D721Med (cell line): ENCODE measurements at regions not wholly inside any gene's neighbourhood (a gene's known extent, or its start where the extent isn't known, plus 50 kb on each side); places are given as distances from the start of the nearest gene placed in this dataset.
"Not testable (repeated sequence)": the region's sequence is repeated elsewhere in the genome, so short reads cannot be mapped to it uniquely, and the experiment has no call there.

Experiments
- DNase-seq: peaks from one replicate; pipeline ENCODE4 v3.0.0; 2011; ENCODE audit warnings: low spot score; ENCODE audit not compliant: insufficient read length
- FAIRE-seq: peaks from 2 replicates; lab custom pipeline; 2011; peaks lifted over from hg19 to GRCh38; lab: Jason Lieb, UNC
- TF ChIP-seq, protein P1 (sequence below): IDR thresholded peaks from 2 replicates; pipeline ENCODE4 v1.5.1; 2012; ENCODE audit warnings: mild to moderate bottlenecking, control low read depth; ENCODE audit not compliant: insufficient read depth; ENCODE audit errors: missing control alignments

DNA sequence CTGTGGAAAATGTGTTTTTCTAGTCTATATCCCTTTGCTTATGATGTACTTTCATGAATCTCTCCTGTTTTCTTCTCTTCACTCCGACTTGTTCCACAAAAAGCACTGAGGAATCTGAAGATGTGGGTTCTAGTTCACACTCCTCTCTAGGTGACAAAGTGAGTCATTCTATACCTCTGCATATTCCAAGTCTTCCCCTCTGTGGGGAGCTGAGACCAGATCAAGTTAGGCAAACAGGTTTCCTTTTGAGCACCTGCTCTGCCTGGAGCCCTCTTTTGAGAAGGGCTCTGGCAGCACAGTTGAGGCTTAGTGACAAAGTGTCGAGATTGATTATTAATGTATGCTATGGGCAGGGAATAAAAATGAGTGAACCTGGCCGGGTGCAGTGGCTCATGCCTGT lies 82.4 kb upstream of the VGLL4 start:
- no peak for FAIRE-seq
- TF ChIP-seq, protein P1, sequence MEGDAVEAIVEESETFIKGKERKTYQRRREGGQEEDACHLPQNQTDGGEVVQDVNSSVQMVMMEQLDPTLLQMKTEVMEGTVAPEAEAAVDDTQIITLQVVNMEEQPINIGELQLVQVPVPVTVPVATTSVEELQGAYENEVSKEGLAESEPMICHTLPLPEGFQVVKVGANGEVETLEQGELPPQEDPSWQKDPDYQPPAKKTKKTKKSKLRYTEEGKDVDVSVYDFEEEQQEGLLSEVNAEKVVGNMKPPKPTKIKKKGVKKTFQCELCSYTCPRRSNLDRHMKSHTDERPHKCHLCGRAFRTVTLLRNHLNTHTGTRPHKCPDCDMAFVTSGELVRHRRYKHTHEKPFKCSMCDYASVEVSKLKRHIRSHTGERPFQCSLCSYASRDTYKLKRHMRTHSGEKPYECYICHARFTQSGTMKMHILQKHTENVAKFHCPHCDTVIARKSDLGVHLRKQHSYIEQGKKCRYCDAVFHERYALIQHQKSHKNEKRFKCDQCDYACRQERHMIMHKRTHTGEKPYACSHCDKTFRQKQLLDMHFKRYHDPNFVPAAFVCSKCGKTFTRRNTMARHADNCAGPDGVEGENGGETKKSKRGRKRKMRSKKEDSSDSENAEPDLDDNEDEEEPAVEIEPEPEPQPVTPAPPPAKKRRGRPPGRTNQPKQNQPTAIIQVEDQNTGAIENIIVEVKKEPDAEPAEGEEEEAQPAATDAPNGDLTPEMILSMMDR = no peak

DNA sequence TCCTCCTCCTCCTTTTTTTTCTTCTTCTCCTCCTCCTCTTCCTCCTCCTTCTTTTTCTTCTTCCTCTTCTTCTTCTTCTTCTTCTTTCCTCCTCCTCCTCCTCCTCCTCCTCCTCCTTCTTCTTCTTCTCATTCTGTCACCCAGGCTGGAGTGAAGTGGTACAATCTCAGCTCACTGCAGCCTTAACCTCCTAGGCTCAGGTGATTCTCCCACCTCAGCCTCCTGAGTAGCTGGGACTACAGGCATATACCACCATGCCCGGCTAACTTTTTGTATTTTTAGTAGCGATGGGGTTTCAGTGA lies 81.6 kb upstream of the VGLL4 start:
- FAIRE-seq, DNase-seq: not testable (repeated sequence)

More for the DNA sequence above, 82.4 kb upstream of the VGLL4 start:
- no peak for DNase-seq

DNA sequence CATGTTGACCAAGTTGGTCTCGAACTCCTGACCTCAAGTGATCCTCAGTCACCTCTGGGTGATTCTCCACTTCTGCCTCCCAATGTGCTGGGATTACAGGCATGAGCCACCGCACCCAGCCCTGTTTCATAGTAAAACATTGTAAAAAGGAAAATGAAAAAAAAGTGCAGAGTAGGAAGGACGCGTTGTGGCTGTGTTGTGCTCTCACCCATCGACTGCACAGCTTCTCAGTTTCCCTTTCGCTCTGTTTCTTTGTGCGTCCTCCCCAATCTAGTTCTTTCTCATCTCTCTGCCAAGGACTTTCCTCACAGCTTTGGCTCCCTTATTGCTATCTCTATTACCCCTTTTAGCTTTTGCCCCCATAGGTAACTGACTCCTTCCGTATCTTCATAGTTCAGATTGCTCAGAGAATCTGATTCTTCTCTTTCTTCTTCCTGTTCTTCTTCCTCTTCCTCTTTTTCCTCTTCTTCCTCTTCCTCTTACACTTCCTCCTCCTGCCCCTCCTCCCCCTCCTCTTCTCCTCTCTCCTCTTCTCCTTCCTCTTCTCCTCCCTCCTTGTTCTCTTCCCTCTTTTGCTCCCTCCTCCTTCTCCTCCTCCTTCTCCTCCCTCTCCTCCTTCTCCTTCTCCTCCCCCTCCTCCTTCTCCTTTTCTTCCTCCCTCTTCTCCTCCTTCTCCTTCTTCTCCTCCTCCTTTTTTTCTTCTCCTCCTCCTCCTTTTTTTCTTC lies 81.1 kb upstream of the VGLL4 start:
- TF ChIP-seq, protein P1 = no peak
- FAIRE-seq (no peak), DNase-seq (no peak)

DNA sequence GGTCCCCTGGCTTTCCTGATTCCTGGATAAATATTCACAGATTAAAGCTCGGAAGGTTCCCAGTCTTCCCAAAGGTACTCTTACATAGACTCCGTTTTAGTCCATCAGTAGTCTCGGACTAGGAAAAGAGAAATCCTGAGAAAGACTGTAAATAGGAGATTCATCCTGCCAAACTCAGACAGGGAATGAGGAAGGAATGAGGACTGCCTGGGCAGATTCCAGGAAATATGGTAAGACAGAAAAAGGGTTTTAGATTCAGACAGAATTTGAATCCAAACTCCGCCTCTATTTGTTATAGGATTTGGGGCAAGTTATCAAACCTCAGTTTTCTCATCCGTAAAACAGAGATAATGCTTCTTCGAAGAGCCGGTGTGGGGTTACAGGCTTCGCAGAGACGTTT lies 77.8 kb upstream of the VGLL4 start:
- DNase-seq (no peak), FAIRE-seq (no peak)
- TF ChIP-seq, protein P1 = no peak

DNA sequence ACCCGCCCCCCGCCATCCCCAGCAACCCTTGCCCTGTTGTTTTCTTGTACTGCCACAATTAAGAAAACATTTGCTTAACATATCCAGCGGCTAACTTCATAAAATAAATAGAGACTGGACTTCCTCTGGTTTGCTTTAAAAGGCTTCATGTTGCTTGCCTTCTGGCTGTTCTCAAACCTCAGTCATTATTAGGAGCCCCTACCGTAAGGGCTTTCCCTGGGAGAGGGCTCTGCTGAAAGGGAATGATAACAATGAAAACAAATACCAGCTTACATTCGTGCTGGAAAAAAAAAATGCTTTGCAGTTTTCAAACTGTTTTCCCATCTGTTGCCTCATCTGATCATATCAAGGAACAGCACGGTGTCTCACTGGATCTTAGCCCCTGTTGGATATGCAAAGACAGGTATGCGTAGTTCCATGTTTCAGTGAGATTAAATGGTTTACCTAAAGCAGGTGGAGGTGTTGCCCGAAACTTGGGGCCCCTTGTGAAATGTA lies 77.2 kb upstream of the VGLL4 start:
- DNase-seq (no peak), FAIRE-seq (no peak)
- TF ChIP-seq, protein P1 = no peak

DNA sequence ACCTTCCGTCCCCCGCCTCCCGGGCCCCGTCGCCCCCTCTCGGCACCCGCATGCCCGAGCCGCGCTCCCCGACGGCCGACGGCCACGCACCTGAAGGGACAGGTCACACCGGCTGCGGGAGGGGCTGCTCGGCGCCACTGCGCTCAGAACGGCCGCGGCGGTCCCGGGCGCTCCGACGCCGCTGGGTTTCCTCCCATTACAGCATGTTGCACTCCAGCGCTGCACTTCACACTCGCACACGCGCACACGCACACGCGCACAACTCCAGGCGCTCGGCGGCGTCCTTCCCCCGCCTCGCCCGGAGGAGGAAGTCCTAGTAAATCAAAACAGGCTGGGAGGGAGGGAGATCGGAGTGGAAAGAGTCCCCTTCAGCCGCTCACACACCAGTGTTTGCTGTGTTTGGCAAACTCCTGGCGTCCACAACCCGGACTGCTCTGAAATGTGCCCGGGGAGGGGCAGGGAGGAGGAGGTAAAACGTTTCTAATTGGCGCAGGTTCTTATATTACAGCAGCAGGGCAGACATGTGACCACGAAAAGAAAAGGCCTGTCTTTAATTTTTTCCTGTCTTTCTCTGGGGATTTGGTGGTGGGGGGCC lies 76.7 kb upstream of the VGLL4 start:
- FAIRE-seq (no peak), DNase-seq (no peak)
- TF ChIP-seq, protein P1 = no peak

DNA sequence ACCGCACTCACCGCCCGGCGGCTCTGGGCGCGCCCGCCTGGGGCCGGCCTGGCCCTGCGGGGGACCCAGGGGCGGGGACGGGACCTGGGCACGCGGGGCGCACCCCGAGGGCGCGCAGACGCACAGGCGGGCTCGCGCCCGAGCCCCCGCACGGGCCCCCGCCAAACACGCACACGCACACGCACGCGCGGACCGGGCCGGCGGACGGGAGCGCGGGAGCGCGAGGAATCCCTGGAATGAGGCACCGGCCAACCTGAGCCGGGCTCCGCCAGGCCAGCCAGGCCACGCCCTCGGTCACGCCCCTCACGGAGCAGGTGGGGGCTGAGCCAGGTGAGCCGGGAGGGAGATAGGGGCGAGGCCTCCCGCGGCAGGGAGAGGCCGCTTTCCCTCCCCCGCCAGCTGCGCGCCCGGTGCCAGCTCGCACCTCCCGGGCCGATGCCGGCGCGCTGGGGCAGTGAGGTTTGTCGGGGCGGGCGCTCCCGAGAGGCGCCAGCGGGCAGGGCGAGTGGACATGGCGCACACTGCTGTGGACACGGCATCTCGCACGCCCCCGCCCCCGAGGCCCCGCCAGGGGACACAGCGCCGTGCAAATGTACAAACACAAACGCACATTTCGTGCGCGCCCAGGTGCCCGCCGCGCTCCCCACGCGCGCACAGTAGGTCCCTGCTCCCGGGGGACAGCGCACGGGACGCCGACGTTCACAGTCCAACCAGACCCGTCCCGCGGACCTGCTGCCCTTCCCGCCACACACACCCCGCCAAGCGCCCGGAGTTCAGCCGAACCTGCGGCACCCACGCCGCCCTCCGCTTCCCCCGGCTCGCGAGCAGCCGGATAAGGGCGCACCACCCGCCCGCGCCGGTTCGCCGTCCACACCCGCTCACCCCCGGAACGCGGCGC lies 75.9 kb upstream of the VGLL4 start:
- DNase-seq (no peak), FAIRE-seq (no peak)
- TF ChIP-seq, protein P1 = no peak
